MCF 10A (cell line): ENCODE measurements at regions not wholly inside any gene's neighbourhood (a gene's known extent, or its start where the extent isn't known, plus 50 kb on each side); places are given as distances from the start of the nearest gene placed in this dataset.

Experiments used
- BruUV-seq: library from RNA; stranded (reverse); fragments of 400-500 nt; replicated peaks from 2 replicates; lab custom pipeline; 2021; lab: Mats Ljungman, UMichigan
- CTCF ChIA-PET: fragments of 300-600 bp; sonication (Branson Sonifier 250); formaldehyde crosslinking; extraction: SDS; loops from one replicate; lab custom pipeline; 2021; ENCODE audit warnings: antibody characterized with exemption, inconsistent platforms; lab: Yijun Ruan, JAX
- POLR2A ChIA-PET: fragments of 300-600, 350-650 bp; sonication (Branson Sonifier 250); formaldehyde crosslinking; extraction: SDS; loops from one replicate; lab custom pipeline; 2020; ENCODE audit warnings: antibody characterized with exemption, inconsistent platforms; lab: Yijun Ruan, JAX
- DNase-seq: peaks from one replicate; pipeline ENCODE4 v3.0.0-alpha.2; 2018; ENCODE audit not compliant: unreplicated experiment
- H3K27ac Mint-ChIP-seq: one replicate; pipeline ENCODE4 v1.8.0; 2022; ENCODE audit warnings: mild to moderate bottlenecking, low read depth, mixed read lengths; ENCODE audit not compliant: unreplicated experiment
- H3K27me3 Mint-ChIP-seq: one replicate; pipeline ENCODE4 v1.8.0; 2022; ENCODE audit warnings: mixed read lengths; ENCODE audit not compliant: insufficient read depth, unreplicated experiment
- H3K36me3 Mint-ChIP-seq: one replicate; pipeline ENCODE4 v1.8.0; 2022; ENCODE audit warnings: mild to moderate bottlenecking, moderate library complexity, mixed read lengths; ENCODE audit not compliant: insufficient read depth, unreplicated experiment
- H3K4me1 Mint-ChIP-seq: one replicate; pipeline ENCODE4 v1.8.0; 2022; ENCODE audit warnings: mixed read lengths; ENCODE audit not compliant: insufficient read depth, unreplicated experiment
- H3K4me3 Mint-ChIP-seq: one replicate; pipeline ENCODE4 v1.8.0; 2022; ENCODE audit warnings: mild to moderate bottlenecking, moderate library complexity, mixed read lengths; ENCODE audit not compliant: unreplicated experiment
- H3K9me3 Mint-ChIP-seq: one replicate; pipeline ENCODE4 v1.8.0; 2022; ENCODE audit warnings: mixed read lengths; ENCODE audit not compliant: unreplicated experiment
- CTCF ChIP-seq: fragments of 200-600 bp; IDR thresholded peaks from one replicate; pipeline ENCODE4 v1.8.0; 2022; ENCODE audit warnings: antibody characterized with exemption, mild to moderate bottlenecking; ENCODE audit not compliant: unreplicated experiment
- intact Hi-C: fragments of 100-400 bp; cut with micrococcal nuclease; formaldehyde crosslinking; loops from 2 replicates; pipeline ENCODE4 v1.14.1; 2022

- no TSS peak for BruUV-seq
- no peak for DNase-seq
- TF ChIP-seq CTCF, result no peak
- Mint-ChIP-seq H3K36me3 (no peaks in the 10 kb centered on the region), H3K4me1 (no peaks in the 10 kb centered on the region), H3K27me3 (peaks cover 29% of the 10 kb centered on the region), H3K9me3 (no peaks in the 10 kb centered on the region), H3K27ac (no peak overlapping the region), H3K4me3 (no peak overlapping the region)
- ChIA-PET CTCF (no interaction called here), POLR2A (interaction anchor here (0.6 kb wide), 1 partner anchor 16 kb away, joined by 3 read pairs; no protein-coding TSS in a partner anchor)
- intact Hi-C loops, result no loop called here
Observed at GRCh38 chr2:16015903-16016265, 75.5 kb downstream of the MYCN start.

GRCh38 chr2:16015210-16015902 is 75.0 kb downstream of the MYCN start:
- BruUV-seq, result no TSS peak
- intact Hi-C loops, result no loop called here

GRCh38 chr2:16014802-16015201 is 74.5 kb downstream of the MYCN start:
- no peak overlapping the region for H3K27ac Mint-ChIP-seq
- H3K9me3 Mint-ChIP-seq, result no peaks in the 10 kb centered on the region
- DNase-seq, result no peak
- no TSS peak for BruUV-seq
- CTCF ChIA-PET, result no interaction called here
- no peaks in the 10 kb centered on the region for H3K4me1 Mint-ChIP-seq
- no peak overlapping the region for H3K4me3 Mint-ChIP-seq
- TF ChIP-seq CTCF, result no peak
- peaks cover 19% of the 10 kb centered on the region for H3K27me3 Mint-ChIP-seq
- POLR2A ChIA-PET, result no interaction called here
- H3K36me3 Mint-ChIP-seq, result no peaks in the 10 kb centered on the region
- intact Hi-C loops, result no loop called here

More at GRCh38 chr2:16015210-16015902, 75.0 kb downstream of the MYCN start:
- Mint-ChIP-seq H3K36me3 (no peaks in the 10 kb centered on the region), H3K27ac (no peak overlapping the region), H3K4me3 (no peak overlapping the region), H3K9me3 (no peaks in the 10 kb centered on the region), H3K4me1 (no peaks in the 10 kb centered on the region), H3K27me3 (peaks cover 25% of the 10 kb centered on the region)
- no peak for TF ChIP-seq CTCF
- no peak for DNase-seq
- ChIA-PET CTCF (no interaction called here), POLR2A (interaction anchor here (0.6 kb wide), 1 partner anchor 15 kb away, joined by 3 read pairs; no protein-coding TSS in a partner anchor)

GRCh38 chr2:16014041-16014787 is 73.9 kb downstream of the MYCN start:
- no peak overlapping the region for H3K27ac Mint-ChIP-seq
- no peaks in the 10 kb centered on the region for H3K9me3 Mint-ChIP-seq
- ChIA-PET CTCF (no interaction called here), POLR2A (interaction anchor here (1.2 kb wide), 1 partner anchor 8 kb away, joined by 3 read pairs; no protein-coding TSS in a partner anchor)
- H3K4me3 Mint-ChIP-seq, result no peak overlapping the region
- no peaks in the 10 kb centered on the region for H3K36me3 Mint-ChIP-seq
- peaks cover 13% of the 10 kb centered on the region for H3K27me3 Mint-ChIP-seq
- no TSS peak for BruUV-seq
- DNase-seq, result no peak
- TF ChIP-seq CTCF, result no peak
- no peaks in the 10 kb centered on the region for H3K4me1 Mint-ChIP-seq
- intact Hi-C loops, result no loop called here
